ENCODE measurements at regions not wholly inside any gene's neighbourhood (a gene's known extent, or its start where the extent isn't known, plus 50 kb on each side); places are given as distances from the start of the nearest gene placed in this dataset.

- TF ChIP-seq CREB1 (IDR thresholded peaks at IDR 0.05; ENCODE audit: low read depth) (no peak), EGR1 (IDR thresholded peaks at IDR 0.05) (no peak), EP300 (IDR thresholded peaks at IDR 0.05; ENCODE audit: borderline replicate concordance) (no peak)
Observed at GRCh38 chr1:5480906-5481305, 511.3 kb downstream of the NPHP4 start.

Measured in Ishikawa (cell line).